H54 (cell line): ENCODE measurements at regions not wholly inside any gene's neighbourhood (a gene's known extent, or its start where the extent isn't known, plus 50 kb on each side); places are given as distances from the start of the nearest gene placed in this dataset.
"Not testable (repeated sequence)": the region's sequence is repeated elsewhere in the genome, so short reads cannot be mapped to it uniquely, and the experiment has no call there.

Source experiments
- DNase-seq: peaks from one replicate; pipeline ENCODE4 v3.0.0; 2011; ENCODE audit warnings: low spot score, mixed read lengths; ENCODE audit not compliant: insufficient read length
- FAIRE-seq: peaks from 3 replicates; lab custom pipeline; 2011; peaks lifted over from hg19 to GRCh38; lab: Jason Lieb, UNC
- POLR2A ChIP-seq: IDR thresholded peaks from 2 replicates; pipeline ENCODE4 v1.6.1; 2011; ENCODE audit warnings: low read depth, mild to moderate bottlenecking, low read length

DNA sequence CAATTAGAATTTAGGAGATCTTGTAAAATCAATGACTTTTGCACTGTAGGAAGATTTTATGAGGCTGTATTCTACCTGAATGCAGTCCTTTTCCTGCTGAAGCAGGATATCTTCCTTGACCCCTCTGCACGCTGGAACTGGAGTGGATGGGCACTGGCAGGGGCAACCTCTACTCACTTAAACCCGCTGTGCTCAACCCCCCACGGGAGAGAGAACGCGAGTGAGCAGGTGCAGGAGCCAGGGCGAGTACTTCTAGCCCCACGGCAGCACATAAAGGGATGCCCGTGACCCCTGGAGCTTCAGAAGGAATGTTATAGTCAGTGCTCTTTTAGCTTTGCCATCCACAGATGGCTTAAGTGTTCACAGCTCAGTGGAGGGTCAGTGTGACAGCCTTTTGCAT is 1144.8 kb downstream of the EPHA7 start:
- DNase-seq (no peak), FAIRE-seq (no peak)
- TF ChIP-seq POLR2A, result no peak

DNA sequence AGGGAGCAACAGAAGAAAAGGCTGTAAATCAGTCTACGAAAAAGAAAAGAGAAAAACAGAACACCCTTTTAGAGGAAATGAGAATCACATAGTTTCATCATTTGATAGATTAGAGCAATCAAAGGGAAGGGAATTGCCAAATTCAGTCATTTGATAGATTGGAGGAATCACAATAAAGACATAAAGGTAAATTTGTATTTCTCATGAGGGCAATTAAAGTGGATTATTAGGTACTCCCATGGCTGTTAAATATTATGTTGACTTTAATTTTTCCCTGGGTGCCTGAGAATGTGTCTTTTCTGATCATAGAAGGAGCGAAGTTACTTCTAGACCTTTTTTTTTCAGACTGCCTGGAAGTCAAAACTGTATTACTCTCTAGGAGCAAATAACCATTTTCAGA is 1145.7 kb downstream of the EPHA7 start:
- no peak for FAIRE-seq
- no peak for DNase-seq

DNA sequence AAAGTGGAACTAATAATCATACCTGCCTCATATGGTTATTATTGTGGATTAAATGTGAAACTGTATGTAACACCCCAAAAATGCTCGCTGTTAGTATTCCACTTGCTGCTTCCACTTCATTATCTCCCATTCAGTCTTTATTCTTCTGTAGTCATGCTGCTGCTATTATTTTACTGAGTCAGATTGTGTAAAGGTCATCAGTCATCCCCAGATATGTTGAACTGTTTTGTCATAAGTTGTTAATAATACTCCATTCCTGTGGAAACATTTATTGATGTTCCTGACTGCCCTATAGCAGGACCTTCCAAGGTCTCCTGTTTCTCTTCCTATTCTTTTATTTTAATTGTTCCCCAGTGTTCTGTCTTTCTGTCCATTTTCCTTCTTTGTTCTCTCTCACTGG is 1148.3 kb downstream of the EPHA7 start:
- no peak for FAIRE-seq
- no peak for DNase-seq
- TF ChIP-seq POLR2A, result no peak

More for the DNA sequence above, 1145.7 kb downstream of the EPHA7 start:
- no peak for TF ChIP-seq POLR2A

DNA sequence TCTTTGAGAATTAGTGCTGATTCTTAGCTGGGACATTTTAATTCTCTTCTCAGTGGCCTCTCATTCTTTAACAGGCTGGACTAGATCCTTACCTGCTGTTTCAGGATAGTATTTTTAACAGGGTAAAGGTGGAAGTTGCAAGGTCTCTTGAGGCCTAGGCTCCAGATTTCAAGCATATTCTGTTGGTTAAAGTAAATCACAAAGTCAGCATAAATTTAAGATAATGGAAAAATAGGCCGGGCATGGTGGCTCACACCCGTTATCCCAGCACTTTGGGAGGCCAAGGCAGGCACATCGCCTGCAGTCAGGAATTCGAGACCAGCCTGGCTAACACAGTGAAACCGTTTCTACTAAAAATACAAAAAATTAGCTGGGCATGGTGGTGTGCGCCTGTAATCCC is 1149.0 kb downstream of the EPHA7 start:
- FAIRE-seq, result no peak
- TF ChIP-seq POLR2A, result no peak
- no peak for DNase-seq

DNA sequence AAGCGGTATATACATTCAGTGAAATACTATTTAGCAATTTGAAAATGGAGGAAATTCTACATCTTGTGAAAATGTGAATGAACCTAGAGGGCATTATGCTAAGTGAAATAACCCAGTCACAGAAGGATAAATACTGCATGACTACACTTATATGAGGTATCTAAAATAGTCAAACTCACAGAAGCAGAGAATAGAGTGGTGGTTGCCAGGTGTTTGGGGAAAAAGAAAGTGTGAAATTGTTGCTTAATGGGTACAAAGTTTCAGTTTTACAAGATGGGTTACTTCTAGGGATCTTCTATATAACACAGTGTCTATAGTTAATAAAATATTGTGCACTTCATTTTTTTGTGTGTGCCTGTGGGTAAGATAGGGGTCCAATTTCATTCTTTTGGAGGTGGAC is 1152.0 kb downstream of the EPHA7 start:
- no peak for DNase-seq
- TF ChIP-seq POLR2A, result no peak
- FAIRE-seq, result no peak

DNA sequence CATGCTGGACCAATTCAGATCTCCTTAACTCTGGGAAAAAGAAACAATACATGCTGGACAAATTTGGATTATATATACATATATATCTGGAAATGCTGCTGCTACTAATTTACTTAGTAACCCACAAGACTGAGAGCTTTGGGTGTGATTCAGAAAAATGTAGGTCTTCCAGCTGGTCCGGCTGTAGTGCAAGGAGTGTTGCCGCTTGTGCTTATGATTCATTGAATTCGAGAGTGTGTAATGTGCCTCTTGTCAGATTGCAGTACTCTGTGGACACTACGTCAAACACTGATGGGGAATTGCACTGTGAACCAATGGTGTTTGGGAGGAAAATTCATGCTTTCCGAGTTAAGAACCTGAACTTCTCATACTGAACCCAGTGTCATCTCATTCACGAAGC is 1155.5 kb downstream of the EPHA7 start:
- FAIRE-seq, result no peak
- DNase-seq, result no peak
- no peak for TF ChIP-seq POLR2A

DNA sequence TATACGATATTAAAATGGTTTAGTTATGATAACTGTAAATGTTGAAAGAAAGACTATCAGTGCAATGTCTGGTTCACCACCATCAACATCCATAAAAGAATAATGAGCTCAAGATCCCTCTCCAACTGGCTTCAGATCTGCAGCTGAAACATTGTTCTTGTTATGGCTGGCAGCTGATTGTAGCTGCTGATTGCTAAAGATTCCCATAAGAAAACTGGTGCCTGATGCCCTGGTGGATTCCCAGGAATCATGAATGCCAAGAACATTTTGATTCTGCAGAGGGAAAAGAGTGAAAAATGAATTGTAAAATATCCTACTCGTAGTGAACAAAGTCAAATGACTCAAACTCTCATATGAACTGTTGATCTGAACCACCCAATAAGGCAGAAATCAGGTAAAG is 1160.2 kb downstream of the EPHA7 start:
- DNase-seq, result no peak
- TF ChIP-seq POLR2A, result no peak
- FAIRE-seq, result no peak

DNA sequence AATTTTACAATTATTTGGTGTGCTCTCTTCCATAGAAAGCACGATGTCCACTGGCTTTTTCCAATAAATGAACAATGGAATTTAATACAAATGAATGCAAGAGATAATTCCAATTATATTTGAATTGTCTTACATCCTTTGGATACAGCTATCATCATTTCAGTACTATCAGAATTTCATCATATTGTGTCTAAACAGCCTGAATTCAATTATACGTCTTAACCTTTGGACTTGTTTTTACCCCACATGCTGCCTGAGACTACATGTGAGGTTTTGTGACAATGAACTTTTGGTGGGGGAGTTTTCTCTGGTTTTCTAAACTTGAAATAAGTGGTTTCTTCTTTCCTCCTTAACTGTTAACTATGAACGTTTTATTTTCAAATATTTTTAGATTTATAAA is 1176.0 kb downstream of the EPHA7 start:
- no peak for TF ChIP-seq POLR2A
- FAIRE-seq (no peak), DNase-seq (no peak)

DNA sequence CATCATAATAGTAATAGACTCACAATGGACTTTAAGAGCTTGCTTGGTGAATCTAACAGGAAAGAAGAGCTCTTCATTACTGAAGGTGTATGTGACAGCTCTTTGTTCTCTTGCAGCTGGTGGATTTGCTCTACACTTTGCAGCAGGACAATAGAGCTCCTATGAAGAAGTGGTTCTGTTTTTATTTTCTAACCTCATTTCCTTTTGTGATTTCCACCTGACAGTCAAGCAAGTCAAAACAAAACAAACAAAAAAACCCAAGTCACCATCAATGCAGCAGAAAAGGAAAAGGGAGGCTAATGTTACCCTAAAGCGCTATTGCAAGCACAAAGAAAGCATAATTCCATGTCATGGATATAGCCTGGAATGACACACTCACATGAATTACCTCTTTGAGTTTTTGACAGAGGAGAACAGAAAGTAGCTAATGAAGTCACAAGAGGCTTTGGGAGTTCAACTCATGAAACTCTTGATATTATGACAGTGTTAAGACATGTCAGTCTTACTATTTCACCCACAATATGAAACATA is 1188.1 kb downstream of the EPHA7 start:
- no peak for TF ChIP-seq POLR2A
- FAIRE-seq (no peak), DNase-seq (no peak)

DNA sequence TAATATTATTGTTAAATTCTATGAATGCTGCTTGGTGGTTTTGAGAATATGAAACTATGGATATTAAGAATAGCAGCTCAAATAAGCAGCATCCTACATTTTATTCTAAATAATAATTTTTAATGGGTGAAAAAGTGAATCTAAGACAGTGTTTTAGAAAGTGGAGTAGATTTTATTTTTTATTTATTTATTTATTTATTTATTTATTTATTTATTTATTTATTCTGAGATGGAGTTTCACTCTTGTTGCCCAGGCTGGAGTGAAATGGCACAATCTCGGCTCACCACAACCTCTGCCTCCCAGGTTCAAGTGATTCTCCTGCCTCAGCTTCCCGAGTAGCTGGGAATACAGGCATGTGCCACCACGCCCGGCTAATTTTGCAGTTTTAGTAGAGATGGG is 1199.4 kb downstream of the EPHA7 start:
- not testable (repeated sequence) for DNase-seq, FAIRE-seq

DNA sequence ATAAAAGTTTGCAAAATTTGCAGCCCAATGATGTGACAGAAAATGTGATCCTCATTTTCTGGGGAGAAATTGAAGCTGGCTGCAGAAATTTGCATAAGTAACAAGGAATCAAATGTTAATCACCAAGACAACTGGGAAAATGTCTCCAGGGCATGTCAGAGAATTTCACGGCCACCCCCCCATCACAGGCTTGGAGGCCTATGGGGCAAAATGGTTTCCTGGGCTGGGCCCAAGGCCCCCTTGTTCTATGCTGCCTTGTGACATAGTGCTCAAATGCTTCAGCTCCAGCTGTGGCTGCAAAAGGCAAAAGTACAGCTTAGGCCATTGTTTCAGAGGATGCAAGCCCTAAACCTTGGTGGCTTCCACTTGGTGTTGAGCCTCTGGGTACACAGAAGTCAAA is 1202.6 kb downstream of the EPHA7 start:
- no peak for TF ChIP-seq POLR2A
- FAIRE-seq, result no peak

DNA sequence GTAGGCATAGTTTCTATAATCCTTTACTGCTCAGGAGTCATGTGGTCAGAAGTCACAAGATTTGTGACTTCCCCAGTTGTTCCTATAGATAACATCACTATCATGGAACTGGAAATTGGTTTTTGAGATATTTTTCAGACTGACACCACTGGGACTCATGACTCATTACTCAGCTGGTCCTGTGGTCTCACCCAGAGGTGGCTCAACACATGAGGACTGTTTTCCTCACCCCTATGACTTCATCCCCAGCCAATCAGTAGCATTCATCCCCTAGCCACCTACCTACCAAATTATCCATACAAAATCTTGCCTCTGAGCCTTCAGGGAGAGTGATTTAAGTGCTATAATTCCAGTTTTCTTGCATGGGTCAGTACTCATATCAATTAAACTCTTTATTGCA is 1217.7 kb downstream of the EPHA7 start:
- no peak for TF ChIP-seq POLR2A
- DNase-seq (no peak), FAIRE-seq (no peak)

More for the DNA sequence above, 1202.6 kb downstream of the EPHA7 start:
- no peak for DNase-seq

DNA sequence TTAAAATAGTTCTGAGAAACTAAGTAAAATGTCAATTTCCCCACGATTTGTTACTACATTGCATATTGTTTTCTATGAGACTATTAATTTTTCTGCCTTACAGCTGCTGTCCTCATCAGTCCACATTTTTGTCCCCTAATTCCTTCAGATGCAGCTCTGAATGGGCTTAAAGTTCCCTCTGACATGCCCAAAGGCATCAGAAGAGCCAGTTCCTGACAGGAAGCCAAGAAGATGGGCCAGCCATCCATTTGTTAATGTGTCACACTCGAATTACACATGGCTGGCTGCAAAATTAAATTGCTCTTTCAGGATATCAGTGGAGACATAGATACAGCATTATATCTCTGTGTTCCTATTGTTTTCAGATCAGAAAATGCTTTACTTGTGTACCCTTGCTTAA is 1223.0 kb downstream of the EPHA7 start:
- DNase-seq (no peak), FAIRE-seq (no peak)
- no peak for TF ChIP-seq POLR2A

DNA sequence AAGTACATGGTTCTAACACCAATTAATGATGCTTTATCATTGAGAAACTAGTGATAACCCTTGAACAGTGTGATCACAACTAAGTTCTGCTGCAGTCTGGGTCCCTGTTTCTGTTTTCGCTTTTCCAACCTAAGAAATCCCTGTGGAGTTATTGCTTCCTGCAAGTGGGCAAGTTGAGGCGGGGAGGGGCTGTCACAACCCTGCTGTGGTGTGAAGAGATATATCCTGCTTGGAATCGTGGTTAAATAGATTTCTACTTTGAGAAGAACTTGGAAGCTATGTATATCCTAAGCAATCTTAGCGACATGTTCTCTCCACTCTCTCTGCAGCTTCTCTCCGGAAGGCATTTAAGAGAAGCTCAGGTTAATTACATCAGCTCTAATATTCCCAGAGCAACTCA is 1223.6 kb downstream of the EPHA7 start:
- TF ChIP-seq POLR2A, result no peak
- FAIRE-seq (no peak), DNase-seq (no peak)

DNA sequence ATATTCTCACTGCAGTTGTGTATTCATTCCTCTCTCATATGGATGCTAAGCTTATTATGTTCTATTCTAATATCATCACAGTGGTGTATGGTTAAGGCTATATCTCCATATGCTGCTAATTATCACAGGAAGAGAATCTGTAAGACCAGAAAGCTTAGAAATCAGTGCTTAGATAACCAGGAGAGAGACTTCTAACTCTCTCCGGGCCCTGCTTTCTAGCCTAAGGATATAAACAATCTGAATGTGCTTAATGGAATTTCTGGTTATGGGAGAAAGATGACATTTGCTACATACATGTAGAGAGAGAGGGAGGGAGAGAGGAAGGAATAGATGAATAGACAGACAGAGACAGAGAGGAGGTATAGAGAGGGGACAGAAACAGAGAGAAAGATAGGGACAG is 1231.3 kb downstream of the EPHA7 start:
- no peak for TF ChIP-seq POLR2A
- no peak for FAIRE-seq
- no peak for DNase-seq

DNA sequence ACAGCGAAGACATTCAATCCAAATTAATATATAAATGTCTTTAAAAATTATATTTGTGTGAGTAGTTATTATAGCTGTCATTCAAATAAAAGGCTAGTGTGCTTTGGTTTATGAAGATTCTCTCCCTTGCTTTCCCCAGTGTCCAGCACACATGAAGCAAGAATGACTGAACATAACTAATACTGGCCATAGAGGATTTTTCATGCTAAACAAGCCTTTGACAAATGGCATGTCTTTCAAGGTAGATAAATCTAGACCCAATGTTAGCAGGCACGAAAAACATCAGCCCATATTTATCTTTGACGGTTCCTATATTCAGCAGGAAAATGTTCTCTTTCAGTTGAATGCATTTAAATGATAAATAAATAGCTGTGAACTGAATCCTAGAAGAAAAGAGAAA is 1234.4 kb downstream of the EPHA7 start:
- TF ChIP-seq POLR2A, result no peak
- FAIRE-seq, result no peak

DNA sequence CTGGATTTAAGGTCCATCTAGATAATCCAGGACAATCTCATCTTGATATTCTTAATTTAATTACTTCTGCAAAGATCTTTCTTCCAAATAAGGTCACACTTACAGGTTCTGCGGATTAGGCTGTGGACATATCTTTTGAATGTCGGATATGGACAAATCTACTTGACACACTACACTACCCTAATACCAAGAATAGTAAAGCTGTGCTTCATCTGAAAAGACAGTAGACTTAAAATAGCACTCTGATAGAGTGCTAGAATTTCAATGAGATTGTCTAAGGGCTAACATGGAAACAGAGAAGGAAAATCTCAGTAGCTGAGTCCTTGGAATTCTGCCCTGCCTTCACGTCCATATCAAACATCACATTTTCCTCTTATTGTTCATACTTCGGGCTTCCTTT is 1238.0 kb downstream of the EPHA7 start:
- DNase-seq (no peak), FAIRE-seq (no peak)
- TF ChIP-seq POLR2A, result no peak

More for the DNA sequence above, 1234.4 kb downstream of the EPHA7 start:
- no peak for DNase-seq
